ENCODE measurements at regions not wholly inside any gene's neighbourhood (a gene's known extent, or its start where the extent isn't known, plus 50 kb on each side); places are given as distances from the start of the nearest gene placed in this dataset.
"Not testable (repeated sequence)": the region's sequence is repeated elsewhere in the genome, so short reads cannot be mapped to it uniquely, and the experiment has no call there.

GRCh38 chr4:159006202-159006601 lies 96.7 kb upstream of the RAPGEF2 start:
- DNase-seq = peak; percentile 35

- no peak for DNase-seq
Observed at GRCh38 chr4:159008671-159009070, 94.2 kb upstream of the RAPGEF2 start.

- no peak for DNase-seq
Observed at GRCh38 chr4:159009521-159009920, 93.4 kb upstream of the RAPGEF2 start.

- DNase-seq = no peak
Observed at GRCh38 chr4:159010100-159010499, 92.8 kb upstream of the RAPGEF2 start.

- peak; percentile 68 for DNase-seq
Observed at GRCh38 chr4:159010563-159011260, 92.2 kb upstream of the RAPGEF2 start.

GRCh38 chr4:159012381-159012780 lies 90.5 kb upstream of the RAPGEF2 start:
- peak; percentile 83 for DNase-seq

GRCh38 chr4:159013692-159014091 lies 89.2 kb upstream of the RAPGEF2 start:
- DNase-seq = no peak

- peak; percentile 58 for DNase-seq
Observed at GRCh38 chr4:159014859-159015258, 88.0 kb upstream of the RAPGEF2 start.

- DNase-seq = no peak
Observed at GRCh38 chr4:159015841-159016240, 87.0 kb upstream of the RAPGEF2 start.

GRCh38 chr4:159016593-159017024 lies 86.3 kb upstream of the RAPGEF2 start:
- DNase-seq = peak; percentile 52

GRCh38 chr4:159017323-159018026 lies 85.4 kb upstream of the RAPGEF2 start:
- no peak for DNase-seq

GRCh38 chr4:159018062-159018629 lies 84.7 kb upstream of the RAPGEF2 start:
- no peak for DNase-seq

GRCh38 chr4:159019356-159019755 lies 83.5 kb upstream of the RAPGEF2 start:
- no peak for DNase-seq

- no peak for DNase-seq
Observed at GRCh38 chr4:159021597-159022385, 81.1 kb upstream of the RAPGEF2 start.

- no peak for DNase-seq
Observed at GRCh38 chr4:159023741-159024140, 79.1 kb upstream of the RAPGEF2 start.

GRCh38 chr4:159024266-159024665 lies 78.6 kb upstream of the RAPGEF2 start:
- DNase-seq = no peak

GRCh38 chr4:159024828-159025227 lies 78.1 kb upstream of the RAPGEF2 start:
- no peak for DNase-seq

- no peak for DNase-seq
Observed at GRCh38 chr4:159026329-159026728, 76.5 kb upstream of the RAPGEF2 start.

- DNase-seq = no peak
Observed at GRCh38 chr4:159027535-159027934, 75.3 kb upstream of the RAPGEF2 start.

GRCh38 chr4:159029481-159029880 lies 73.4 kb upstream of the RAPGEF2 start:
- no peak for DNase-seq

- DNase-seq = not testable (repeated sequence)
Observed at GRCh38 chr4:159030297-159030696, 72.6 kb upstream of the RAPGEF2 start.

GRCh38 chr4:159035570-159035969 lies 67.3 kb upstream of the RAPGEF2 start:
- no peak for DNase-seq

GRCh38 chr4:159038536-159038935 lies 64.3 kb upstream of the RAPGEF2 start:
- DNase-seq = no peak

Data from fibroblast of skin of abdomen (primary cell).